22Rv1 (cell line): ENCODE measurements at regions not wholly inside any gene's neighbourhood (a gene's known extent, or its start where the extent isn't known, plus 50 kb on each side); places are given as distances from the start of the nearest gene placed in this dataset.

Source experiments
- ZFX ChIP-seq: fragments of 450-650 bp; IDR thresholded peaks from 2 replicates; pipeline ENCODE4 v1.6.1; 2017; ENCODE audit warnings: antibody characterized with exemption, borderline replicate concordance
- TF ChIP-seq, protein P1 (sequence below): fragments of 450-650 bp; IDR thresholded peaks from 2 replicates; pipeline ENCODE4 v1.5.1; 2017; ENCODE audit warnings: mild to moderate bottlenecking

DNA sequence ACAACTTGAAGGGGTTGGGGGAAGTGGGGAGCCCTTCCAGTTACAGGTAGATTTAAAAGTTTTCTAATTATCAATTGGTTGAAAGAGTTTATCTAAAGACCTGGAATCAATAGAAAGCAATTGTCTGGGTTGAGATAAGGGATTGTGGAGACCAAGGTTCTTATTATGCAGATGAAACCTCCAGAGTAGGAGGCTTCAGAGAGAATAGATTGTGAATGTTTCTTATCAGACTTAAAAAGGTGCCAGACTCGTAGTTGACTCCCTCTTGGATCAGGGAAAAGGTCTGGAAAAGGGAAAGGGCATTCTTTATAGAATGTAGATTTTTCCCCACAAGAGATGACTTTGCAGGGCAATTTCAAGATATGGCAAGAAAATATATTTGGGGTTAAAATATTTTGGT is 100.8 kb downstream of the GADD45G start:
- TF ChIP-seq, protein P1, sequence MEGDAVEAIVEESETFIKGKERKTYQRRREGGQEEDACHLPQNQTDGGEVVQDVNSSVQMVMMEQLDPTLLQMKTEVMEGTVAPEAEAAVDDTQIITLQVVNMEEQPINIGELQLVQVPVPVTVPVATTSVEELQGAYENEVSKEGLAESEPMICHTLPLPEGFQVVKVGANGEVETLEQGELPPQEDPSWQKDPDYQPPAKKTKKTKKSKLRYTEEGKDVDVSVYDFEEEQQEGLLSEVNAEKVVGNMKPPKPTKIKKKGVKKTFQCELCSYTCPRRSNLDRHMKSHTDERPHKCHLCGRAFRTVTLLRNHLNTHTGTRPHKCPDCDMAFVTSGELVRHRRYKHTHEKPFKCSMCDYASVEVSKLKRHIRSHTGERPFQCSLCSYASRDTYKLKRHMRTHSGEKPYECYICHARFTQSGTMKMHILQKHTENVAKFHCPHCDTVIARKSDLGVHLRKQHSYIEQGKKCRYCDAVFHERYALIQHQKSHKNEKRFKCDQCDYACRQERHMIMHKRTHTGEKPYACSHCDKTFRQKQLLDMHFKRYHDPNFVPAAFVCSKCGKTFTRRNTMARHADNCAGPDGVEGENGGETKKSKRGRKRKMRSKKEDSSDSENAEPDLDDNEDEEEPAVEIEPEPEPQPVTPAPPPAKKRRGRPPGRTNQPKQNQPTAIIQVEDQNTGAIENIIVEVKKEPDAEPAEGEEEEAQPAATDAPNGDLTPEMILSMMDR, result no peak
- no peak for TF ChIP-seq ZFX
